IMR-90 (cell line): ENCODE measurements at regions not wholly inside any gene's neighbourhood (a gene's known extent, or its start where the extent isn't known, plus 50 kb on each side); places are given as distances from the start of the nearest gene placed in this dataset.

Experiments
- ATAC-seq: fragments of 200-7000 bp; cut with Tn5 transposase; 2 replicates; pipeline ENCODE4 v1.9.1; 2020; ENCODE audit warnings: low read depth, mild to moderate bottlenecking, moderate library complexity
- BruUV-seq: library from RNA; stranded (reverse); fragments of 400-500 nt; replicated peaks from 2 replicates; lab custom pipeline; 2021; lab: Mats Ljungman, UMichigan
- CTCF ChIA-PET: fragments of 300-600 bp; formaldehyde crosslinking; extraction: SDS; loops from one replicate; lab custom pipeline; 2021; ENCODE audit warnings: antibody characterized with exemption; lab: Yijun Ruan, JAX
- POLR2A ChIA-PET: fragments of 300-600 bp; sonication (Branson Sonifier 250); formaldehyde crosslinking; loops from one replicate; lab custom pipeline; 2022; ENCODE audit warnings: antibody characterized with exemption; ENCODE audit not compliant: unreplicated experiment; lab: Charles Lee
- DNase-seq: peaks from one replicate; pipeline ENCODE4 v3.0.0; 2013
- H2AFZ ChIP-seq: replicated peaks from 2 replicates; pipeline ENCODE3; 2013; ENCODE audit warnings: low read length, mild to moderate bottlenecking; ENCODE audit not compliant: poor library complexity
- H2AK5ac ChIP-seq: 2 replicates; pipeline ENCODE4 v1.6.1; 2013; ENCODE audit warnings: low read depth, low read length, inconsistent platforms
- H2AK9ac ChIP-seq: replicated peaks from 2 replicates; pipeline ENCODE3; 2013; ENCODE audit warnings: mild to moderate bottlenecking, low read depth, low read length, moderate library complexity; ENCODE audit not compliant: poor library complexity
- H2BK120ac ChIP-seq: 2 replicates; pipeline ENCODE4 v1.6.1; 2013; ENCODE audit warnings: low read depth, low read length, inconsistent platforms
- H2BK15ac ChIP-seq: 3 replicates; pipeline ENCODE4 v1.6.1; 2013; ENCODE audit warnings: low read depth, low read length, inconsistent platforms
- H2BK20ac ChIP-seq: 2 replicates; pipeline ENCODE4 v1.6.1; 2013; ENCODE audit warnings: low read depth, mild to moderate bottlenecking, inconsistent platforms, low read length, moderate library complexity
- H2BK5ac ChIP-seq: 2 replicates; pipeline ENCODE4 v1.6.1; 2013; ENCODE audit warnings: mild to moderate bottlenecking, low read depth, low read length, inconsistent platforms; ENCODE audit not compliant: poor library complexity, severe bottlenecking
- H3K14ac ChIP-seq: replicated peaks from 2 replicates; pipeline ENCODE4 v1.6.1; 2013; ENCODE audit warnings: low read depth, low read length, inconsistent platforms
- H3K18ac ChIP-seq: 2 replicates; pipeline ENCODE4 v1.6.1; 2013; ENCODE audit warnings: low read depth, low read length, control low read depth
- H3K23ac ChIP-seq: 2 replicates; pipeline ENCODE4 v1.6.1; 2013; ENCODE audit warnings: low read depth, low read length, inconsistent platforms
- H3K27ac ChIP-seq: 2 replicates; pipeline ENCODE4 v1.5.1; 2013; ENCODE audit warnings: mild to moderate bottlenecking, control low read depth, low read length; ENCODE audit not compliant: insufficient read depth
- H3K27me3 ChIP-seq: 2 replicates; pipeline ENCODE4 v1.6.1; 2013; ENCODE audit warnings: low read length; ENCODE audit not compliant: control insufficient read depth, insufficient read depth
- H3K36me3 ChIP-seq: 2 replicates; pipeline ENCODE4 v1.6.1; 2013; ENCODE audit warnings: low read length, mixed read lengths; ENCODE audit not compliant: control insufficient read depth, insufficient read depth
- H3K4ac ChIP-seq: 2 replicates; pipeline ENCODE4 v1.6.1; 2013; ENCODE audit warnings: low read depth, low read length, inconsistent platforms
- H3K4me1 ChIP-seq: 2 replicates; pipeline ENCODE4 v1.6.1; 2013; ENCODE audit warnings: low read length, mixed read lengths; ENCODE audit not compliant: control insufficient read depth, insufficient read depth
- H3K4me2 ChIP-seq: 2 replicates; pipeline ENCODE4 v1.6.1; 2013; ENCODE audit warnings: low read depth, mild to moderate bottlenecking, control low read depth, low read length, moderate library complexity
- H3K4me3 ChIP-seq: 2 replicates; pipeline ENCODE4 v1.5.1; 2013; ENCODE audit warnings: low read depth, mild to moderate bottlenecking, control low read depth, low read length, moderate library complexity; ENCODE audit not compliant: insufficient read depth
- H3K56ac ChIP-seq: 2 replicates; pipeline ENCODE4 v1.6.1; 2013; ENCODE audit warnings: low read length, inconsistent platforms; ENCODE audit not compliant: insufficient read depth; ENCODE audit errors: extremely low read depth
- H3K79me1 ChIP-seq, 2 experiments: 2 replicates each; pipeline ENCODE4 v1.6.1; 2013; ENCODE audit warnings: low read length in 2 of 2, inconsistent platforms in 1 of 2, low read depth in 1 of 2
- H3K9ac ChIP-seq: 2 replicates; pipeline ENCODE4 v1.6.1; 2013; ENCODE audit warnings: low read depth, low read length, control low read depth
- H3K9me1 ChIP-seq: 2 replicates; pipeline ENCODE4 v1.6.1; 2013; ENCODE audit warnings: low read length, inconsistent platforms; ENCODE audit not compliant: insufficient read depth
- H3K9me3 ChIP-seq: 2 replicates; pipeline ENCODE4 v1.6.1; 2013; ENCODE audit warnings: low read length; ENCODE audit not compliant: control insufficient read depth, insufficient read depth
- H4K20me1 ChIP-seq: 2 replicates; pipeline ENCODE4 v1.6.1; 2013; ENCODE audit warnings: low read length, inconsistent platforms; ENCODE audit not compliant: insufficient read depth
- H4K5ac ChIP-seq: 2 replicates; pipeline ENCODE4 v1.6.1; 2013; ENCODE audit warnings: mild to moderate bottlenecking, low read depth, low read length, control low read depth
- H4K8ac ChIP-seq, 2 experiments: 2 replicates each; pipeline ENCODE4 v1.6.1; 2013; ENCODE audit warnings: low read depth in 2 of 2, low read length in 2 of 2, control low read depth in 1 of 2, inconsistent platforms in 1 of 2
- H4K91ac ChIP-seq: 2 replicates; pipeline ENCODE4 v1.6.1; 2013; ENCODE audit warnings: low read depth, low read length, inconsistent platforms; ENCODE audit not compliant: insufficient read depth
- BHLHE40 ChIP-seq: fragments of 150-350 bp; IDR thresholded peaks from 2 replicates; pipeline ENCODE4 v1.6.1; 2016; ENCODE audit warnings: mild to moderate bottlenecking, low read depth, low read length
- CEBPB ChIP-seq: IDR thresholded peaks from 2 replicates; pipeline ENCODE4 v1.6.1; 2012; ENCODE audit warnings: low read depth, low read length, improper control_type of control experiment
- CHD1 ChIP-seq: IDR thresholded peaks from 2 replicates; pipeline ENCODE4 v1.6.1; 2012; ENCODE audit warnings: low read depth, low read length, improper control_type of control experiment
- ELK1 ChIP-seq: fragments of 150-350 bp; IDR thresholded peaks from 2 replicates; pipeline ENCODE4 v1.6.1; 2016; ENCODE audit warnings: low read depth, mild to moderate bottlenecking, low read length, moderate library complexity, borderline replicate concordance
- FOS ChIP-seq: fragments of 150-350 bp; IDR thresholded peaks from 2 replicates; pipeline ENCODE4 v1.6.1; 2016; ENCODE audit warnings: low read depth, low read length
- MAFK ChIP-seq: IDR thresholded peaks from 2 replicates; pipeline ENCODE4 v1.6.1; 2012; ENCODE audit warnings: low read depth, low read length, improper control_type of control experiment
- MAZ ChIP-seq: IDR thresholded peaks from 2 replicates; pipeline ENCODE4 v1.6.1; 2012; ENCODE audit warnings: low read depth, mild to moderate bottlenecking, low read length, improper control_type of control experiment, moderate library complexity, borderline replicate concordance
- MXI1 ChIP-seq: IDR thresholded peaks from 2 replicates; pipeline ENCODE4 v1.6.1; 2012; ENCODE audit warnings: low read depth, mild to moderate bottlenecking, low read length, moderate library complexity, borderline replicate concordance
- NFE2L2 ChIP-seq: fragments of 150-350 bp; IDR thresholded peaks from 2 replicates; pipeline ENCODE4 v1.6.1; 2016; ENCODE audit warnings: low read depth, mild to moderate bottlenecking, low read length
- POLR2A ChIP-seq: IDR thresholded peaks from 2 replicates; pipeline ENCODE4 v1.6.1; 2012; ENCODE audit warnings: mild to moderate bottlenecking, low read depth, low read length
- RAD21 ChIP-seq: IDR thresholded peaks from 2 replicates; pipeline ENCODE4 v1.6.1; 2012; ENCODE audit warnings: low read length, improper control_type of control experiment
- RCOR1 ChIP-seq: IDR thresholded peaks from 2 replicates; pipeline ENCODE4 v1.6.1; 2012; ENCODE audit warnings: mild to moderate bottlenecking, low read length, improper control_type of control experiment; ENCODE audit not compliant: insufficient replicate concordance
- RFX5 ChIP-seq: IDR thresholded peaks from 2 replicates; pipeline ENCODE4 v1.8.0; 2012; ENCODE audit warnings: low read depth, mild to moderate bottlenecking, low read length, moderate library complexity
- SMC3 ChIP-seq: fragments of 150-350 bp; IDR thresholded peaks from 2 replicates; pipeline ENCODE4 v1.6.1; 2016; ENCODE audit warnings: low read depth, mild to moderate bottlenecking, antibody characterized with exemption, low read length, moderate library complexity
- WGBS, 2 experiments: methylation state at CpG; one replicate each; pipeline versions ENCODE4 v1.1.5 to v1.1.7; 2013; ENCODE audit warnings: missing lambda C conversion rate in 2 of 2; ENCODE audit not compliant: insufficient read length in 1 of 2; ENCODE audit errors: extremely low coverage in 2 of 2; 5-methylcytosine and 5-hydroxymethylcytosine counted together
- dilution Hi-C: fragments of 300-500 bp; cut with HindIII; formaldehyde crosslinking; loops from one replicate; pipeline ENCODE4 v1.14.3; 2018; ENCODE audit warnings: low sequenced_read_pairs; ENCODE audit not compliant: unreplicated experiment
- in situ Hi-C: fragments of 300-500 bp; cut with MboI; formaldehyde crosslinking; loops from 3 replicates; pipeline ENCODE4 v1.14.3; 2019; ENCODE audit warnings: low sequenced_read_pairs, inconsistent platforms, mixed read lengths
- intact Hi-C: fragments of 100-400 bp; cut with micrococcal nuclease; formaldehyde crosslinking; loops from 2 replicates; pipeline ENCODE4 v1.10.0; 2022
- TF ChIP-seq, protein P1 (sequence below): fragments of 150-350 bp; IDR thresholded peaks from 2 replicates; pipeline ENCODE4 v1.6.1; 2017; ENCODE audit warnings: mild to moderate bottlenecking, antibody characterized with exemption, low read length, low read depth
- TF ChIP-seq, protein P2 (sequence below): conservative IDR thresholded peaks from 2 replicates; pipeline ENCODE4 v1.5.1; 2012; ENCODE audit warnings: mild to moderate bottlenecking, low read depth, low read length, improper control_type of control experiment

- dilution Hi-C loops = no loop called here
Measured at GRCh38 chr1:222181191-222181590, 366.7 kb downstream of the HHIPL2 start.

More at GRCh38 chr1:222181191-222181590, 366.7 kb downstream of the HHIPL2 start:
- no peak overlapping the region for H3K9ac ChIP-seq
- no peak overlapping the region for H3K27ac ChIP-seq
- POLR2A ChIA-PET = no interaction called here
- no peaks in the 10 kb centered on the region for H3K79me1 ChIP-seq
- no peaks in the 10 kb centered on the region for H3K36me3 ChIP-seq
- no peak overlapping the region for H3K4me2 ChIP-seq
- no peaks in the 10 kb centered on the region for H3K27me3 ChIP-seq
- no peaks in the 10 kb centered on the region for H4K20me1 ChIP-seq
- H3K9me3 ChIP-seq = no peaks in the 10 kb centered on the region; the same call in 1 of the 2 replicates
- H3K56ac ChIP-seq = no peak overlapping the region
- in situ Hi-C loops = no loop called here
- H4K5ac ChIP-seq = no peak overlapping the region
- no TSS peak for BruUV-seq
- no peak overlapping the region for H3K4me3 ChIP-seq
- TF ChIP-seq RCOR1 (no peak), BHLHE40 (no peak), FOS (no peak), POLR2A (no peak), NFE2L2 (no peak), RAD21 (no peak), RFX5 (no peak), CEBPB (no peak), MAFK (no peak), CHD1 (no peak), ELK1 (no peak), MAZ (no peak), SMC3 (no peak), MXI1 (no peak)
- TF ChIP-seq, protein P1, sequence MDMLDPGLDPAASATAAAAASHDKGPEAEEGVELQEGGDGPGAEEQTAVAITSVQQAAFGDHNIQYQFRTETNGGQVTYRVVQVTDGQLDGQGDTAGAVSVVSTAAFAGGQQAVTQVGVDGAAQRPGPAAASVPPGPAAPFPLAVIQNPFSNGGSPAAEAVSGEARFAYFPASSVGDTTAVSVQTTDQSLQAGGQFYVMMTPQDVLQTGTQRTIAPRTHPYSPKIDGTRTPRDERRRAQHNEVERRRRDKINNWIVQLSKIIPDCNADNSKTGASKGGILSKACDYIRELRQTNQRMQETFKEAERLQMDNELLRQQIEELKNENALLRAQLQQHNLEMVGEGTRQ = no peak
- TF ChIP-seq, protein P2, sequence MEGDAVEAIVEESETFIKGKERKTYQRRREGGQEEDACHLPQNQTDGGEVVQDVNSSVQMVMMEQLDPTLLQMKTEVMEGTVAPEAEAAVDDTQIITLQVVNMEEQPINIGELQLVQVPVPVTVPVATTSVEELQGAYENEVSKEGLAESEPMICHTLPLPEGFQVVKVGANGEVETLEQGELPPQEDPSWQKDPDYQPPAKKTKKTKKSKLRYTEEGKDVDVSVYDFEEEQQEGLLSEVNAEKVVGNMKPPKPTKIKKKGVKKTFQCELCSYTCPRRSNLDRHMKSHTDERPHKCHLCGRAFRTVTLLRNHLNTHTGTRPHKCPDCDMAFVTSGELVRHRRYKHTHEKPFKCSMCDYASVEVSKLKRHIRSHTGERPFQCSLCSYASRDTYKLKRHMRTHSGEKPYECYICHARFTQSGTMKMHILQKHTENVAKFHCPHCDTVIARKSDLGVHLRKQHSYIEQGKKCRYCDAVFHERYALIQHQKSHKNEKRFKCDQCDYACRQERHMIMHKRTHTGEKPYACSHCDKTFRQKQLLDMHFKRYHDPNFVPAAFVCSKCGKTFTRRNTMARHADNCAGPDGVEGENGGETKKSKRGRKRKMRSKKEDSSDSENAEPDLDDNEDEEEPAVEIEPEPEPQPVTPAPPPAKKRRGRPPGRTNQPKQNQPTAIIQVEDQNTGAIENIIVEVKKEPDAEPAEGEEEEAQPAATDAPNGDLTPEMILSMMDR = no peak
- no peaks in the 10 kb centered on the region for H3K9me1 ChIP-seq
- H3K23ac ChIP-seq = no peak overlapping the region
- H3K4me1 ChIP-seq = no peaks in the 10 kb centered on the region
- no peak for DNase-seq
- H2BK120ac ChIP-seq = no peak overlapping the region
- H3K4ac ChIP-seq = no peak overlapping the region
- CTCF ChIA-PET = no interaction called here
- H2BK15ac ChIP-seq = no peak overlapping the region
- intact Hi-C loops = no loop called here
- H2AK5ac ChIP-seq = no peak overlapping the region
- no peak overlapping the region for H2AK9ac ChIP-seq
- H3K18ac ChIP-seq = no peak overlapping the region
- no peak overlapping the region for H2BK5ac ChIP-seq
- H4K91ac ChIP-seq = no peak overlapping the region
- no peak overlapping the region for H2AFZ ChIP-seq
- H2BK20ac ChIP-seq = no peak overlapping the region
- H3K14ac ChIP-seq = no peak overlapping the region
- WGBS, 2 experiments = no CpG with 5 or more reads among the region's 1 CpG
- H4K8ac ChIP-seq = no peak overlapping the region
- no peak for ATAC-seq
